GM12878 (cell line): ENCODE measurements at regions not wholly inside any gene's neighbourhood (a gene's known extent, or its start where the extent isn't known, plus 50 kb on each side); places are given as distances from the start of the nearest gene placed in this dataset.

Experiments used
- ATAC-seq: fragments of 200-7000 bp; cut with Tn5 transposase; 3 replicates; pipeline ENCODE4 v1.9.1; 2020; ENCODE audit warnings: mild to moderate bottlenecking, moderate library complexity
- BruUV-seq: library from RNA; stranded (reverse); fragments of 400-500 nt; replicated peaks from 2 replicates; lab custom pipeline; 2021; lab: Mats Ljungman, UMichigan
- CTCF ChIA-PET: fragments of 300-600 bp; sonication (Branson Sonifier 250); formaldehyde crosslinking; extraction: SDS; loops from one replicate; lab custom pipeline; 2021; ENCODE audit warnings: inconsistent platforms; lab: Yijun Ruan, JAX
- POLR2A ChIA-PET: fragments of 350-600 bp; formaldehyde crosslinking; extraction: SDS; loops from one replicate; lab custom pipeline; 2021; ENCODE audit warnings: inconsistent platforms; lab: Charles Lee
- RAD21 ChIA-PET: fragments of 300-600 bp; sonication (Branson Sonifier 250); formaldehyde crosslinking; loops from one replicate; lab custom pipeline; 2023; ENCODE audit warnings: antibody characterized with exemption; ENCODE audit not compliant: unreplicated experiment; lab: Charles Lee
- SMC1A ChIA-PET: fragments of 300-600 bp; sonication (Branson Sonifier 250); formaldehyde crosslinking; loops from one replicate; lab custom pipeline; 2023; ENCODE audit not compliant: unreplicated experiment, uncharacterized antibody; lab: Charles Lee
- DNase-seq: peaks from one replicate; pipeline ENCODE4 v3.0.0-alpha.2; 2011; ENCODE audit warnings: low read depth, low spot score
- FAIRE-seq: peaks from 3 replicates; lab custom pipeline; 2011; peaks lifted over from hg19 to GRCh38; lab: Jason Lieb, UNC
- H2AFZ ChIP-seq: 2 replicates; pipeline ENCODE4 v1.6.0; 2011; ENCODE audit warnings: low read depth, low read length, control low read depth; ENCODE audit not compliant: control insufficient read depth
- H3K27ac ChIP-seq: 2 replicates; pipeline ENCODE4 v1.5.1; 2011; ENCODE audit warnings: control low read depth; ENCODE audit not compliant: control insufficient read depth, insufficient read depth
- H3K27me3 ChIP-seq, 2 experiments: replicated peaks in 1 of 2; 2 replicates each; pipeline versions ENCODE4 v1.6.0 to v1.6.1; 2011; ENCODE audit warnings: low read length in 1 of 2; ENCODE audit not compliant: control insufficient read depth in 2 of 2, insufficient read depth in 2 of 2
- H3K36me3 ChIP-seq, 2 experiments: 2 replicates each; pipeline ENCODE4 v1.5.1; 2011; ENCODE audit warnings: low read length in 1 of 2; ENCODE audit not compliant: control insufficient read depth in 2 of 2, insufficient read depth in 2 of 2
- H3K4me1 ChIP-seq: 2 replicates; pipeline ENCODE4 v1.6.1; 2011; ENCODE audit warnings: mild to moderate bottlenecking, low read length, moderate library complexity, mixed read lengths; ENCODE audit not compliant: control insufficient read depth, insufficient read depth
- H3K4me2 ChIP-seq: 2 replicates; pipeline ENCODE4 v1.6.0; 2011; ENCODE audit warnings: control low read depth; ENCODE audit not compliant: control insufficient read depth, insufficient read depth
- H3K4me3 ChIP-seq: fragments of 200-600 bp; sonication (generic); 2 replicates; pipeline ENCODE4 v1.5.1; 2016
- H3K79me2 ChIP-seq: 2 replicates; pipeline ENCODE4 v1.6.0; 2011; ENCODE audit warnings: low read length; ENCODE audit not compliant: control insufficient read depth, insufficient read depth
- H3K9ac ChIP-seq: 2 replicates; pipeline ENCODE4 v1.8.0; 2011; ENCODE audit warnings: low read length, control low read depth, mixed read lengths; ENCODE audit not compliant: control insufficient read depth, insufficient read depth
- H3K9me3 ChIP-seq: replicated peaks from 3 replicates; pipeline ENCODE4 v1.5.1; 2011; ENCODE audit warnings: mild to moderate bottlenecking, low read length; ENCODE audit not compliant: control insufficient read depth, insufficient read depth
- H4K20me1 ChIP-seq: 2 replicates; pipeline ENCODE4 v1.6.0; 2011; ENCODE audit not compliant: control insufficient read depth, insufficient read depth
- ATF7 ChIP-seq: fragments of 450-650 bp; IDR thresholded peaks from 2 replicates; pipeline ENCODE4 v1.6.1; 2016; ENCODE audit warnings: low read depth, mild to moderate bottlenecking
- CBFB ChIP-seq: IDR thresholded peaks from 2 replicates; pipeline ENCODE4 v1.6.1; 2016; ENCODE audit warnings: antibody characterized with exemption, low read depth
- ETV6 ChIP-seq, 2 experiments: fragments of 450-650 bp in 1 of 2; IDR thresholded peaks in 1 of 2; conservative IDR thresholded peaks in 1 of 2; 2 replicates each; pipeline ENCODE4 v1.6.1; 2014; ENCODE audit warnings: antibody characterized with exemption in 1 of 2, borderline replicate concordance in 1 of 2, low read depth in 1 of 2, mild to moderate bottlenecking in 1 of 2, moderate library complexity in 1 of 2
- EZH2 ChIP-seq: IDR thresholded peaks from 2 replicates; pipeline ENCODE4 v1.6.1; 2012; ENCODE audit warnings: low read depth, mild to moderate bottlenecking, control low read depth, inconsistent platforms, low read length, borderline replicate concordance; ENCODE audit not compliant: control insufficient read depth
- GATAD2B ChIP-seq: fragments of 450-650 bp; conservative IDR thresholded peaks from 2 replicates; pipeline ENCODE4 v1.6.1; 2017; ENCODE audit warnings: low read depth, mild to moderate bottlenecking, moderate library complexity
- NFYB ChIP-seq: IDR thresholded peaks from 2 replicates; pipeline ENCODE4 v1.6.1; 2011; ENCODE audit warnings: low read depth, mild to moderate bottlenecking, low read length, improper control_type of control experiment, moderate library complexity; ENCODE audit not compliant: insufficient read depth
- RELA ChIP-seq: fragments of 450-650 bp; IDR thresholded peaks from 2 replicates; pipeline ENCODE4 v1.8.0; 2014; ENCODE audit warnings: borderline replicate concordance; ENCODE audit not compliant: partially characterized antibody
- SMARCA5 ChIP-seq: fragments of 450-650 bp; IDR thresholded peaks from 2 replicates; pipeline ENCODE4 v1.6.1; 2017; ENCODE audit warnings: mild to moderate bottlenecking
- WGBS: methylation state at CpG from one replicate; pipeline ENCODE4 v1.1.6; 2016; ENCODE audit warnings: low lambda C conversion rate; ENCODE audit not compliant: insufficient replicate concordance, insufficient coverage; ENCODE audit errors: missing lambda C conversion rate; 5-methylcytosine and 5-hydroxymethylcytosine counted together
- in situ Hi-C: fragments of 300-500 bp; cut with MboI; formaldehyde crosslinking; loops from 9 replicates; pipeline ENCODE4 v1.14.3; 2018; ENCODE audit warnings: mixed read lengths
- intact Hi-C: fragments of 100-400 bp; cut with micrococcal nuclease; formaldehyde crosslinking; loops from one replicate; pipeline ENCODE4 v1.14.2; 2022; ENCODE audit not compliant: unreplicated experiment

DNA sequence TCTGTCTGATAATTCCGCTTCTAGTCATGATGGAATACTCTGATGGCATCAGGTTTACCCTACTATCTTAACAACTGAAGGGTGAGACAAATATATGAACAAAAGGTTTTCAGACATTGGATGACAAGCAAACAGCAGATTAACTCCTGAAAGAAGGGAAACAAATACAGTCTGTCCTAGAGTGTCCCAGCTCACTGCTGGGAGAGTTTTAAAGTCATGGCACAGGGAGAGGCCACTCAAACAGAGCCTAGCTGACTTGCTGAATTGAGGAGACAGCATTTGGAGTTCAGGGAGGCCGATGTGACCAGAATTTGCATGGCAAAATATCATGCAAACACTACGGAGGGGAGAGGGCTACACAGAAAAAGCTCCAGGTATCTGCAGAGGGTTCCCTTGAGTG lies 73.1 kb downstream of the MDH2 start:
- no peak overlapping the region for H3K27ac ChIP-seq
- H3K79me2 ChIP-seq: no peaks in the 10 kb centered on the region
- no peaks in the 10 kb centered on the region for H3K4me1 ChIP-seq
- no peak overlapping the region for H3K4me3 ChIP-seq
- DNase-seq (no peak), FAIRE-seq (no peak), ATAC-seq (no peak)
- BruUV-seq: no TSS peak
- H3K36me3 ChIP-seq: no peaks in the 10 kb centered on the region
- TF ChIP-seq ATF7 (no peak), SMARCA5 (no peak), RELA (no peak), CBFB (no peak), NFYB (no peak), EZH2 (no peak)
- in situ Hi-C loops (no loop called here), intact Hi-C loops (no loop called here)
- SMC1A ChIA-PET: no interaction called here
- H3K9ac ChIP-seq: no peak overlapping the region
- CTCF ChIA-PET: no interaction called here
- H3K4me2 ChIP-seq: no peak overlapping the region
- WGBS: 31% methylated on average over 3 of the region's 3 CpGs
- H4K20me1 ChIP-seq: no peaks in the 10 kb centered on the region
- H2AFZ ChIP-seq: no peak overlapping the region
- RAD21 ChIA-PET: no interaction called here
- POLR2A ChIA-PET: no interaction called here
- H3K9me3 ChIP-seq: no peaks in the 10 kb centered on the region
- H3K27me3 ChIP-seq: no peaks in the 10 kb centered on the region

GRCh38 chr7:76122516-76123239 lies 74.8 kb downstream of the MDH2 start:
- no peaks in the 10 kb centered on the region for H3K79me2 ChIP-seq
- no peaks in the 10 kb centered on the region for H3K4me1 ChIP-seq
- POLR2A ChIA-PET: no interaction called here

More at GRCh38 chr7:76122516-76123239, 74.8 kb downstream of the MDH2 start:
- whole genome bisulfite sequencing: 16% methylated on average over 3 of the region's 3 CpGs
- no peak for TF ChIP-seq GATAD2B
- TF ChIP-seq ETV6 (conservative IDR thresholded peaks at IDR 0.05 in 1 of 2, IDR thresholded peaks at IDR 0.05 in 1 of 2; ENCODE audit: borderline replicate concordance in 1 of 2, low read depth in 1 of 2): no peak
- TF ChIP-seq, all 136 proteins: peak for 0
- no peaks in the 10 kb centered on the region for H3K27me3 ChIP-seq
- no peaks in the 10 kb centered on the region for H4K20me1 ChIP-seq
- no peaks in the 10 kb centered on the region for H3K9me3 ChIP-seq
- no peak overlapping the region for H3K9ac ChIP-seq
- FAIRE-seq (no peak), DNase-seq (no peak), ATAC-seq (no peak)
- SMC1A ChIA-PET: no interaction called here
- H2AFZ ChIP-seq: no peak overlapping the region
- BruUV-seq: no TSS peak
- no peak overlapping the region for H3K4me3 ChIP-seq
- in situ Hi-C loops (no loop called here), intact Hi-C loops (no loop called here)
- H3K27ac ChIP-seq: no peak overlapping the region
- H3K4me2 ChIP-seq: no peak overlapping the region
- RAD21 ChIA-PET: no interaction called here
- no peaks in the 10 kb centered on the region for H3K36me3 ChIP-seq
- CTCF ChIA-PET: no interaction called here
